B cell (primary cell): ENCODE measurements at regions not wholly inside any gene's neighbourhood (a gene's known extent, or its start where the extent isn't known, plus 50 kb on each side); places are given as distances from the start of the nearest gene placed in this dataset.

Experiments
- ATAC-seq: fragments of 200-7000 bp; cut with Tn5 transposase; one replicate; pipeline ENCODE4 v1.10.0; 2021; ENCODE audit warnings: low read depth, mild to moderate bottlenecking, moderate number of reproducible peaks, moderate library complexity
- CTCF ChIA-PET: fragments of 350-600 bp; sonication (Branson Sonifier 250); formaldehyde crosslinking; loops from one replicate; lab custom pipeline; 2021; ENCODE audit warnings: antibody characterized with exemption, inconsistent platforms; lab: Charles Lee
- POLR2A ChIA-PET: fragments of 350-600 bp; sonication (Branson Sonifier 250); formaldehyde crosslinking; loops from one replicate; lab custom pipeline; 2021; ENCODE audit warnings: antibody characterized with exemption; lab: Charles Lee
- DNase-seq: peaks from one replicate; pipeline ENCODE4 v3.0.0; 2013
- H2AFZ ChIP-seq: 2 replicates; pipeline ENCODE4 v1.6.1; 2012; ENCODE audit warnings: mild to moderate bottlenecking, low read depth, low read length; ENCODE audit not compliant: insufficient read depth, poor library complexity, severe bottlenecking
- H3K27ac ChIP-seq, 2 donors: 1 replicate in 1 of 2; 2 replicates in 1 of 2; pipeline ENCODE4 v1.5.1; 2012 to 2013; ENCODE audit warnings: low read length in 2 of 2, mild to moderate bottlenecking in 2 of 2, moderate library complexity in 1 of 2
- H3K27me3 ChIP-seq, 4 experiments: fragments of 200-600 bp in 1 of 4; sonication (generic) in 1 of 4; replicated peaks in 1 of 4; 1 replicate in 2 of 4; 2 replicates in 2 of 4; pipeline versions ENCODE4 v1.6.1 to v1.7.0; 2013 to 2016; ENCODE audit warnings: low read length in 3 of 4, mild to moderate bottlenecking in 2 of 4, mixed read lengths in 1 of 4, moderate library complexity in 1 of 4; ENCODE audit not compliant: insufficient read depth in 4 of 4, control insufficient read depth in 3 of 4; ENCODE audit errors: control extremely low read depth in 1 of 4
- H3K36me3 ChIP-seq, 2 experiments: replicated peaks in 1 of 2; 1 replicate in 1 of 2; 2 replicates in 1 of 2; pipeline versions ENCODE4 v1.6.1 to v1.7.1; 2013; ENCODE audit warnings: low read length in 1 of 2; ENCODE audit not compliant: insufficient read depth in 2 of 2, control insufficient read depth in 1 of 2; ENCODE audit errors: control extremely low read depth in 1 of 2, extremely low read depth in 1 of 2
- H3K4me1 ChIP-seq, 2 donors: fragments of 200-600 bp in 1 of 2; sonication (generic) in 1 of 2; 1 replicate in 1 of 2; 2 replicates in 1 of 2; pipeline versions ENCODE4 v1.5.1 to v1.6.1; 2013 to 2017; ENCODE audit warnings: low read length in 2 of 2; ENCODE audit not compliant: control insufficient read depth in 2 of 2, insufficient read depth in 2 of 2
- H3K4me2 ChIP-seq: replicated peaks from 2 replicates; pipeline ENCODE3; 2012; ENCODE audit warnings: mild to moderate bottlenecking, low read depth, low read length; ENCODE audit not compliant: poor library complexity, severe bottlenecking
- H3K4me3 ChIP-seq, 5 experiments: fragments of 200-600 bp in 1 of 5; sonication (generic) in 1 of 5; 1 replicate in 3 of 5; 2 replicates in 2 of 5; pipeline versions ENCODE4 v1.5.1 to v1.7.0; 2011 to 2016; ENCODE audit warnings: low read length in 4 of 5, mild to moderate bottlenecking in 4 of 5, low read depth in 2 of 5, control low read depth in 1 of 5, moderate library complexity in 1 of 5; ENCODE audit not compliant: insufficient read depth in 1 of 5; ENCODE audit errors: control extremely low read depth in 1 of 5, extremely low read depth in 1 of 5
- H3K79me2 ChIP-seq: fragments of 200-600 bp; sonication (generic); one replicate; pipeline ENCODE4 v1.6.0; 2016; ENCODE audit warnings: low read length; ENCODE audit not compliant: control insufficient read depth, insufficient read depth
- H3K9ac ChIP-seq: fragments of 200-600 bp; sonication (generic); 2 replicates; pipeline ENCODE4 v1.6.1; 2017; ENCODE audit warnings: mild to moderate bottlenecking, low read length, moderate library complexity
- H3K9me3 ChIP-seq, 3 donors: one replicate each; pipeline versions ENCODE4 v1.6.1 to v1.7.1; 2013; ENCODE audit warnings: low read length in 2 of 3; ENCODE audit not compliant: control insufficient read depth in 2 of 3, insufficient read depth in 1 of 3; ENCODE audit errors: control extremely low read depth in 1 of 3
- H4K20me1 ChIP-seq: 2 replicates; pipeline ENCODE4 v1.6.0; 2012; ENCODE audit warnings: mild to moderate bottlenecking, low read length; ENCODE audit not compliant: insufficient read depth, control insufficient read depth, poor library complexity, severe bottlenecking
- H3K27ac Mint-ChIP-seq: one replicate; pipeline ENCODE4 v1.8.0; 2021; ENCODE audit warnings: mixed read lengths
- H3K27me3 Mint-ChIP-seq: one replicate; pipeline ENCODE4 v1.8.0; 2021; ENCODE audit warnings: mixed read lengths
- H3K4me1 Mint-ChIP-seq: one replicate; pipeline ENCODE4 v1.8.0; 2021; ENCODE audit warnings: mixed read lengths
- H3K4me3 Mint-ChIP-seq: one replicate; pipeline ENCODE4 v1.8.0; 2021; ENCODE audit warnings: mixed read lengths
- H3K9me3 Mint-ChIP-seq: one replicate; pipeline ENCODE4 v1.8.0; 2022; ENCODE audit warnings: mixed read lengths; ENCODE audit not compliant: insufficient read depth
- EZH2 ChIP-seq: IDR thresholded peaks from 2 replicates; pipeline ENCODE4 v1.6.1; 2012; ENCODE audit warnings: borderline replicate concordance, low read depth, mild to moderate bottlenecking, moderate library complexity, low read length; ENCODE audit not compliant: insufficient read depth, poor library complexity, severe bottlenecking
- WGBS: methylation state at CpG from one replicate; pipeline ENCODE4 v1.1.5; 2013; ENCODE audit warnings: missing lambda C conversion rate; ENCODE audit not compliant: insufficient coverage; 5-methylcytosine and 5-hydroxymethylcytosine counted together
- intact Hi-C: fragments of 100-400 bp; cut with micrococcal nuclease; formaldehyde crosslinking; loops from one replicate; pipeline ENCODE4 v1.10.0; 2022
- TF ChIP-seq, protein P1 (sequence below): fragments of 200-600 bp; IDR thresholded peaks from one replicate; pipeline ENCODE4 v1.8.0; 2022; ENCODE audit warnings: antibody characterized with exemption, mild to moderate bottlenecking

DNA sequence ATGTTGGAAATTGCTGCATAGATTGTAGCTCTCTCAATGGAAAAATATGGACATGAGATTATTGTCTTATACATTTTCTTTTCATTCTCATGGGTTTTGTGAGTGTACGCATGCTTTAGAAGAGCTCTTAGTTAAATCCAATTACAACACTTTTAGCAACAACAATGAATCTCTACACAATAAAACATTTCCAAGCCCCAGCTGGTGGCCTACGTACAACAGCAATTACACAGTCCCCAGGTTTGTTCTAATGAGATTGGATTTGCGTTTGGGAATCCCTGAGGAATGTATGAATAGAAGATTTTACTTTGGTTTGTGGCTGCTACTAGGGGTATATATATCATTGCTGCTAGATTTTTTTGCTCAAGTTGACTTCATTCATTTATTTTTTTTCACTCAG lies 98.6 kb downstream of the FHDC1 start:
- Histone ChIP-seq H3K9ac (no peak overlapping the region), H3K4me1 (no peaks in the 10 kb centered on the region), H3K27me3 (peaks cover 0 to 3% (median 1%) of the 10 kb centered on the region in 4 experiments), H3K4me2 (no peak overlapping the region), H3K79me2 (no peaks in the 10 kb centered on the region), H4K20me1 (no peaks in the 10 kb centered on the region), H3K36me3 (no peaks in the 10 kb centered on the region), H3K27ac (no peak overlapping the region), H2AFZ (no peak overlapping the region), H3K4me3 (no peak overlapping the region), H3K9me3 (peaks cover 3 to 7% (median 3%) of the 10 kb centered on the region in 3 donors)
- DNase-seq, result no peak
- POLR2A ChIA-PET, result no interaction called here
- intact Hi-C loops, result no loop called here
- H3K27ac Mint-ChIP-seq, result no peak overlapping the region
- no peak for TF ChIP-seq EZH2
- TF ChIP-seq, protein P1, sequence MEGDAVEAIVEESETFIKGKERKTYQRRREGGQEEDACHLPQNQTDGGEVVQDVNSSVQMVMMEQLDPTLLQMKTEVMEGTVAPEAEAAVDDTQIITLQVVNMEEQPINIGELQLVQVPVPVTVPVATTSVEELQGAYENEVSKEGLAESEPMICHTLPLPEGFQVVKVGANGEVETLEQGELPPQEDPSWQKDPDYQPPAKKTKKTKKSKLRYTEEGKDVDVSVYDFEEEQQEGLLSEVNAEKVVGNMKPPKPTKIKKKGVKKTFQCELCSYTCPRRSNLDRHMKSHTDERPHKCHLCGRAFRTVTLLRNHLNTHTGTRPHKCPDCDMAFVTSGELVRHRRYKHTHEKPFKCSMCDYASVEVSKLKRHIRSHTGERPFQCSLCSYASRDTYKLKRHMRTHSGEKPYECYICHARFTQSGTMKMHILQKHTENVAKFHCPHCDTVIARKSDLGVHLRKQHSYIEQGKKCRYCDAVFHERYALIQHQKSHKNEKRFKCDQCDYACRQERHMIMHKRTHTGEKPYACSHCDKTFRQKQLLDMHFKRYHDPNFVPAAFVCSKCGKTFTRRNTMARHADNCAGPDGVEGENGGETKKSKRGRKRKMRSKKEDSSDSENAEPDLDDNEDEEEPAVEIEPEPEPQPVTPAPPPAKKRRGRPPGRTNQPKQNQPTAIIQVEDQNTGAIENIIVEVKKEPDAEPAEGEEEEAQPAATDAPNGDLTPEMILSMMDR, result no peak
- no peaks in the 10 kb centered on the region for H3K4me1 Mint-ChIP-seq
- H3K27me3 Mint-ChIP-seq, result peaks cover 19% of the 10 kb centered on the region
- CTCF ChIA-PET, result interaction anchor here (0.7 kb wide), 1 partner anchor 93 kb away, joined by 3 read pairs; no protein-coding TSS in a partner anchor
- ATAC-seq, result no peak
- H3K4me3 Mint-ChIP-seq, result no peak overlapping the region
- H3K9me3 Mint-ChIP-seq, result peaks cover 4% of the 10 kb centered on the region
- no CpG with 5 or more reads among the region's 3 CpGs for WGBS

DNA sequence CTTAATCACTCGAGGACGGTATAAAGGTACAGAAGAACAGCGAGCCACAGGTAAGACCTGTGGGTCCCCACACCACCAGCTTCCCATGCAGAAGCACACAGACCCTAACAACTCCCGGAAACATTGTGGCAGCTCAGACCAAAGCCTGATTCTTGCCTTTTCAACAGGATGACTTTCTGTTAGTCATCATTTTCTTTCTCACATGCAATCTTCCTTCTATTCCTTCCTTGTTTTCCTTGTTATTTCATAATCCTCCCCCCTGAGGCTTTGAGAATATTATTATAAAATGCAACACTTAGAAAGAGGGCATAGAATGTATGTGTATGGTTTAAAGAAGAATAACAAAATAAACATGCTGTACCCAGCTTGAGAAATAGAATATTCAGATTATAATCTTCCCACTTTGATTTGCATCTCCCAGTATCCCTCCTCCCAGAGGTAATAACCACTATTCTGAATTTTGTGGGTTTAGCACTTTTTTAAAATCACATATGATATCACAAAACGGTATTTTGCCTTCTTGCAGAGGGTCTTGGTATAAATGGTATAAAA lies 100.9 kb downstream of the FHDC1 start:
- POLR2A ChIA-PET, result no interaction called here
- no peak overlapping the region for H3K27ac Mint-ChIP-seq

More for the DNA sequence above, 100.9 kb downstream of the FHDC1 start:
- TF ChIP-seq, protein P1, result no peak
- TF ChIP-seq EZH2, result no peak
- no peak overlapping the region for H3K4me3 ChIP-seq
- Mint-ChIP-seq H3K9me3 (peaks cover 4% of the 10 kb centered on the region), H3K27me3 (peaks cover 14% of the 10 kb centered on the region), H3K4me3 (no peak overlapping the region), H3K4me1 (no peaks in the 10 kb centered on the region)
- H3K9ac ChIP-seq, result no peak overlapping the region
- H4K20me1 ChIP-seq, result no peaks in the 10 kb centered on the region
- CTCF ChIA-PET, result interaction anchor here (1.0 to 1.2 kb wide), 2 partner anchors 46 to 90 kb away, joined by 3 to 4 read pairs; no protein-coding TSS in a partner anchor
- H3K4me1 ChIP-seq, result no peaks in the 10 kb centered on the region
- WGBS, result 97% methylated on average over 4 of the region's 5 CpGs
- no peaks in the 10 kb centered on the region for H3K79me2 ChIP-seq
- H3K36me3 ChIP-seq, result no peaks in the 10 kb centered on the region
- DNase-seq (no peak), ATAC-seq (no peak)
- H3K4me2 ChIP-seq, result no peak overlapping the region
- H3K27ac ChIP-seq, result no peak overlapping the region
- H2AFZ ChIP-seq, result no peak overlapping the region
- H3K9me3 ChIP-seq, result peaks cover 2 to 12% (median 7%) of the 10 kb centered on the region in 3 donors
- H3K27me3 ChIP-seq, result peaks cover 0 to 3% (median 1%) of the 10 kb centered on the region in 4 experiments
- intact Hi-C loops, result no loop called here
